Colonic mucosa (tissue), 4 donors: ENCODE measurements at regions not wholly inside any gene's neighbourhood (a gene's known extent, or its start where the extent isn't known, plus 50 kb on each side); places are given as distances from the start of the nearest gene placed in this dataset.
"Not testable (repeated sequence)": the region's sequence is repeated elsewhere in the genome, so short reads cannot be mapped to it uniquely, and the experiment has no call there.

Source experiments
- DNase-seq: peaks from one replicate; pipeline ENCODE4 v3.0.0-alpha.2; 2020
- H3K27ac ChIP-seq: fragments of 200-600 bp; one replicate; pipeline ENCODE4 v1.8.0; 2021
- H3K27me3 ChIP-seq: fragments of 200-600 bp; one replicate; pipeline ENCODE4 v1.8.0; 2021
- H3K36me3 ChIP-seq: fragments of 200-600 bp; one replicate; pipeline ENCODE4 v1.8.0; 2021
- H3K4me1 ChIP-seq: fragments of 200-600 bp; one replicate; pipeline ENCODE4 v1.8.0; 2021; ENCODE audit warnings: mild to moderate bottlenecking
- H3K4me3 ChIP-seq: fragments of 200-600 bp; one replicate; pipeline ENCODE4 v1.8.0; 2021
- H3K9ac ChIP-seq, 2 donors: one replicate each; pipeline ENCODE4 v1.7.0; 2013; ENCODE audit warnings: control low read depth in 2 of 2, low read depth in 2 of 2, low read length in 2 of 2
- H3K9me3 ChIP-seq: fragments of 200-600 bp; one replicate; pipeline ENCODE4 v1.8.0; 2021
- intact Hi-C: fragments of 100-400 bp; cut with DNase I; formaldehyde crosslinking; loops from one replicate; pipeline ENCODE4 v1.14.1; 2022
- TF ChIP-seq, protein P1 (sequence below): fragments of 200-600 bp; IDR thresholded peaks from one replicate; pipeline ENCODE4 v1.8.0; 2022; ENCODE audit warnings: antibody characterized with exemption, mild to moderate bottlenecking
- donor health status: healthy.
- donor health status: DM: no; HTN: no; CAD: no.
- donor health status: DM: no; HTN: no; CAD: no.

DNA sequence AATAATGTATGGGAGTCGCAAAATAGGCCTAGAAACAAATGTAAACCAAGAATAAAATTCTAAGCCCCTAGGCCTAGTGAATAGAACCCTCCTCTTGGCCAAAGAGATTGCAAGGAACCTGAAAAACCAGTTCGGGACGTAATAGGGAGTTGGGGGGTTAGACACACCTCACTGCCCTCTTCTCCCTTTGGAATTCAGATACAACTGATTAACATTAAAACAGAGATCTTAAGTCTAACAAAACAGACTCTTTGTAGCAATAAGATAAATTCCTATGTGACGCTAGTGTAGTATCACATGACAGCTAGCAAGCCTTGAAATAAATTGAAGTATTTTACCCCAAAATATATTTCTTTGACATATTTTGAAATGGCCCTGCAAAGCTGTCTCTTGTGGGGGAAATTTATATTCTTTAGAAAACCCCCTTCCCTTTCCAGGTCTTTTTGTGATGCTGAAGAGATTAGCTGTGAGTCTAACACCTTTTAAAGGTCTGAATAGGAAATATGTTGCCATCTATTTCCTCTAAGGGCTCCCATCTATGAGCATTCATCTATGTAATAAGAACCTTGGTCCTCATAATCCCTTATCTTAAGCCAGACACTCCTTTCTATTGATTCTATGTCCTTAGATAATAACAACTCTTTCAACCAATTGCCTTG, 623.4 kb upstream of the NRG3 start:
- DNase-seq: no peak
- intact Hi-C loops: no loop called here
- TF ChIP-seq, protein P1, sequence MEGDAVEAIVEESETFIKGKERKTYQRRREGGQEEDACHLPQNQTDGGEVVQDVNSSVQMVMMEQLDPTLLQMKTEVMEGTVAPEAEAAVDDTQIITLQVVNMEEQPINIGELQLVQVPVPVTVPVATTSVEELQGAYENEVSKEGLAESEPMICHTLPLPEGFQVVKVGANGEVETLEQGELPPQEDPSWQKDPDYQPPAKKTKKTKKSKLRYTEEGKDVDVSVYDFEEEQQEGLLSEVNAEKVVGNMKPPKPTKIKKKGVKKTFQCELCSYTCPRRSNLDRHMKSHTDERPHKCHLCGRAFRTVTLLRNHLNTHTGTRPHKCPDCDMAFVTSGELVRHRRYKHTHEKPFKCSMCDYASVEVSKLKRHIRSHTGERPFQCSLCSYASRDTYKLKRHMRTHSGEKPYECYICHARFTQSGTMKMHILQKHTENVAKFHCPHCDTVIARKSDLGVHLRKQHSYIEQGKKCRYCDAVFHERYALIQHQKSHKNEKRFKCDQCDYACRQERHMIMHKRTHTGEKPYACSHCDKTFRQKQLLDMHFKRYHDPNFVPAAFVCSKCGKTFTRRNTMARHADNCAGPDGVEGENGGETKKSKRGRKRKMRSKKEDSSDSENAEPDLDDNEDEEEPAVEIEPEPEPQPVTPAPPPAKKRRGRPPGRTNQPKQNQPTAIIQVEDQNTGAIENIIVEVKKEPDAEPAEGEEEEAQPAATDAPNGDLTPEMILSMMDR: no peak

DNA sequence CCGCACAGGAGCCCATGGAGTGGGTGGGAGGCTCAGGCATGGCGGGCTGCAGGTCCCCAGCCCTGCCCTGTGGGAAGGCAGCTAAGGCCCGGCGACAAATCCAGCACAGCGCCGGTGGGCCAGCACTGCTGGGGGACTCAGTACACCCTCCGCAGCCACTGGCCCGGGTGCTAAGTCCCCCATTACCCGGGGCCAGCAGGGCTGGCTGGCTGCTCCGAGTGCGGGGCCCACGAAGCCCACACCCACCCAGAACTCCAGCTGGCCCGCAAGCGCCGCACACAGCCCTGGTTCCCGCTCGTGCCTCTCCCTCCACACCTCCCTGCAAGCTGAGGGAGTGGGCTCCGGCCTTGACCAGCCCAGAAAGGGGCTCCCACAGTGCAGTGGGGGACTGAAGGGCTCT, 610.0 kb upstream of the NRG3 start:
- not testable (repeated sequence) for H3K9me3 ChIP-seq

More for the DNA sequence above, 623.4 kb upstream of the NRG3 start:
- Histone ChIP-seq H3K27ac (no peak overlapping the region), H3K27me3 (no peaks in the 10 kb centered on the region), H3K4me1 (no peaks in the 10 kb centered on the region), H3K9ac (no peak overlapping the region), H3K36me3 (no peaks in the 10 kb centered on the region), H3K9me3 (no peaks in the 10 kb centered on the region), H3K4me3 (no peak overlapping the region)

DNA sequence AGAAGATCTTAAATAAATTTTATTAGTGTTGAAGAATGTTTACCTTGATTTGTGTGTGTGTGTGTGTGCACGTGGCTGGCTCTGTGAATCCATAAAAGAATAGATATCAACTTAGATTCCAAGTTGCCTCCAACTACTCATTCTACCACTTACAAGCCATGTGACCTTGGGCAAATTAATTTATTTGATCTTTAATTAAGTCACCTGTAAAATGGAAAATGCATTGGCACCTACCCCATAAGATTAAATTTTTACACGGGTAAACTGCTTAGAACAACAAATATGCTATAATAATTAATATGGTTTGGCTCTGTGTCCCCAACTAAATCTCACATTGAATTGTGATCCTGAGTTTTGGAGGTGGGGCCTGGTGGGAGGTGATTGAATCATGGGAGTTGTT, 604.9 kb upstream of the NRG3 start:
- no peak overlapping the region for H3K9ac ChIP-seq
- no peak overlapping the region for H3K4me3 ChIP-seq
- H3K9me3 ChIP-seq: no peaks in the 10 kb centered on the region
- no peaks in the 10 kb centered on the region for H3K36me3 ChIP-seq
- H3K27ac ChIP-seq: no peak overlapping the region
- H3K4me1 ChIP-seq: no peaks in the 10 kb centered on the region
- TF ChIP-seq, protein P1: no peak
- intact Hi-C loops: no loop called here
- no peak for DNase-seq
- H3K27me3 ChIP-seq: no peaks in the 10 kb centered on the region

More for the DNA sequence above, 610.0 kb upstream of the NRG3 start:
- H3K4me1 ChIP-seq, H3K27me3 ChIP-seq, H3K27ac ChIP-seq, intact Hi-C loops, H3K36me3 ChIP-seq, H3K9ac ChIP-seq, H3K4me3 ChIP-seq, DNase-seq: not testable (repeated sequence)

DNA sequence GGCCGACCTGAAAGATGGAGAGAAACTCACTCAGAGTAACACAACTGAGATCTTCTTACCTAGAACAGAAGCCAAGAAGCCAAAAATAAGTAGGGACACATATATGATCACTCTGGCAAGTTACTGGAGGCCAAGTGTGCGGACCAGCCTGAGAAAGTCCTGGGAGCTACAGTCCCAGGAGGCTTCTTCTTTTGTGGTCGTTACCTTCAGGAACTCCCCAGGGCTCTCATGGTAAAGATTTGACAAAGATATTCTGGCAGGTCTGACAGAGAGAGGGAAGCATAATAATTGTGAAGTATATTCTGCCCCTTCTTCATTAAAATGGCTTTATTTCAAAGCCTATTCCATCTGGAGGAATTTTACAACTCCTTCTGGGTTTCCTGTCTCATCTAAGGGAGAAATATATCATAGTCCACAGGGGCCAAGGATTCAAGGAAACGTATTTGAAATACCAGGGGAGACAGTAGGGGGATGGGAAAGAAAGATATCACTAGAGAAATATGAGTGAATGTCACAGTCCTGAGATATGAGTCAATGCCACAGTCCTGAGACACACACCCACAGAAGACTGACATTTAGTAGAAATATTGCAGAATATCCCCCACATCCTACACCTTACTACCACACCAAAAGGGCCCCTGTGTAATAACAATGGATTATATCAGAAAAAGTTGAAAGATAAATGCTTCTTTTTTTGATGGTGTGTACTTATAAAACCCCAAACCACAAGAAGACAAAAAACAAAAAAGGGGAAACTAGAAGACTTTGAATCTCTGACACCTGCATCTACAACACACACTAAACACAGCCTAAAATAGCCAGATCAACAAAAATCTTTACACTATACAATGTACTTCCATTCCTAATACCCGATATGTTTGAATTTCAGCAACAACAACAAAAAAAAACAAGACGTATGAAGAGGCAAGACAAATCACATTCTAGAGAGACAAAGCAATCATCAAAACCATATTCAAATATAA, 594.2 kb upstream of the NRG3 start:
- Histone ChIP-seq H3K4me1 (no peaks in the 10 kb centered on the region), H3K27me3 (no peaks in the 10 kb centered on the region), H3K9me3 (no peaks in the 10 kb centered on the region), H3K36me3 (no peaks in the 10 kb centered on the region), H3K9ac (no peak overlapping the region), H3K27ac (no peak overlapping the region), H3K4me3 (no peak overlapping the region)
- TF ChIP-seq, protein P1: no peak
- no peak for DNase-seq
- intact Hi-C loops: no loop called here

DNA sequence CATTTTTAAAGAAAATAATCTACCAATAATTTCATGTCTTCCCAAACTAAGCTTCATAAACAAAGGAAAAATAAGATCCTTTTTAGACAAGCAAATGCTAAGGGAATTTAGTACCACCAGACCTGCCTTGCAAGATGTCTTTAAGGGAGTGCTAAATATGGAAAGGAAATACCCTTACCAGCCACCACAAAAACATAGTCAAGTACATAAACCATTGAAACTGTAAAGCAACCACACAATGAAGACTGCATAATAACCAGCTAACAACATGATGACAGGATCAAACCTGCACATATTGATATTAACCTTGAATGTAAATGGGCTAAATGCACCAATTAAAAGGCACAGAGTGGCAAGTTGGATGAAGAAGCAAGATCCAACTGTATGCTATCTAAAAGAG, 586.5 kb upstream of the NRG3 start:
- H3K9me3 ChIP-seq: no peaks in the 10 kb centered on the region
- H3K27ac ChIP-seq: no peak overlapping the region
- no peaks in the 10 kb centered on the region for H3K36me3 ChIP-seq
- TF ChIP-seq, protein P1: no peak
- no peak overlapping the region for H3K9ac ChIP-seq
- no peaks in the 10 kb centered on the region for H3K4me1 ChIP-seq
- H3K27me3 ChIP-seq: no peaks in the 10 kb centered on the region
- no peak for DNase-seq
- H3K4me3 ChIP-seq: no peak overlapping the region
- intact Hi-C loops: no loop called here

GRCh38 chr10:81297292-81297691, 577.7 kb upstream of the NRG3 start:
- H3K4me1 ChIP-seq: no peaks in the 10 kb centered on the region
- intact Hi-C loops: no loop called here
- H3K9ac ChIP-seq: no peak overlapping the region
- no peaks in the 10 kb centered on the region for H3K9me3 ChIP-seq
- no peaks in the 10 kb centered on the region for H3K27me3 ChIP-seq
- H3K4me3 ChIP-seq: no peak overlapping the region
- TF ChIP-seq, protein P1: no peak
- no peak for DNase-seq
- H3K36me3 ChIP-seq: no peaks in the 10 kb centered on the region
- H3K27ac ChIP-seq: no peak overlapping the region
